ENCODE measurements at regions not wholly inside any gene's neighbourhood (a gene's known extent, or its start where the extent isn't known, plus 50 kb on each side); places are given as distances from the start of the nearest gene placed in this dataset.

GRCh38 chr7:41809529-41809939 lies 106.6 kb upstream of the INHBA start:
- no peak for DNase-seq (ENCODE audit: low read depth, low spot score)
- no peaks in the 10 kb centered on the region for H3K9me3 ChIP-seq (ENCODE audit: control insufficient read depth in 1 of 2, insufficient read depth in 1 of 2, low read depth in 1 of 2, low read length in 2 of 2)
- TF ChIP-seq REST (IDR thresholded peaks at IDR 0.05; ENCODE audit: low read depth) (no peak), MAX (IDR thresholded peaks at IDR 0.05) (no peak), SIN3A (IDR thresholded peaks at IDR 0.05; ENCODE audit: low read depth) (no peak), ZFX (IDR thresholded peaks at IDR 0.05) (no peak), TCF7L2 (IDR thresholded peaks at IDR 0.05; ENCODE audit: borderline replicate concordance, extremely low read depth, insufficient read depth, insufficient read length) (no peak), POLR2AphosphoS5 (IDR thresholded peaks at IDR 0.05; ENCODE audit: low read depth, low read length) (no peak), SP1 (IDR thresholded peaks at IDR 0.05; ENCODE audit: low read depth) (no peak), ATF3 (IDR thresholded peaks at IDR 0.05) (no peak), EGR1 (IDR thresholded peaks at IDR 0.05; ENCODE audit: low read depth) (no peak), SRF (IDR thresholded peaks at IDR 0.05; ENCODE audit: low read depth) (no peak), CBX3 (IDR thresholded peaks at IDR 0.05; ENCODE audit: low read depth) (no peak), ZBTB33 (IDR thresholded peaks at IDR 0.05; ENCODE audit: extremely low read depth, insufficient replicate concordance, low read length) (no peak), POLR2A (IDR thresholded peaks at IDR 0.05; ENCODE audit: borderline replicate concordance, extremely low read depth, insufficient read depth, insufficient read length) (no peak), CEBPB (IDR thresholded peaks at IDR 0.05; ENCODE audit: low read depth) (no peak), ZNF274 (IDR thresholded peaks at IDR 0.05; ENCODE audit: low read depth, low read length) (no peak), JUND (IDR thresholded peaks at IDR 0.05) (no peak), FOSL1 (IDR thresholded peaks at IDR 0.05; ENCODE audit: low read depth) (no peak), YY1 (IDR thresholded peaks at IDR 0.05; ENCODE audit: extremely low read depth, insufficient replicate concordance, low read depth, low read length) (no peak), ELF1 (IDR thresholded peaks at IDR 0.05; ENCODE audit: borderline replicate concordance, low read depth) (no peak), EZH2phosphoT487 (IDR thresholded peaks at IDR 0.05; ENCODE audit: borderline replicate concordance) (no peak)
- H3K4me3 ChIP-seq (replicated peaks in 1 of 2; ENCODE audit: low read depth in 1 of 2, low read length in 2 of 2) = no peak overlapping the region
- no TSS peak for BruUV-seq (replicated peaks)
- H3K36me3 ChIP-seq (ENCODE audit: control insufficient read depth in 1 of 2, insufficient read depth in 2 of 2, low read length in 2 of 2) = no peaks in the 10 kb centered on the region
- intact Hi-C loops (cut with micrococcal nuclease) = no loop called here
- ChIA-PET RAD21 (ENCODE audit: low non-redundant PET in 1 of 2, low total read pairs in 2 of 2, uncharacterized antibody in 2 of 2, unreplicated experiment in 2 of 2) (no interaction called here), CTCF (no interaction called here), POLR2A (no interaction called here)
- H3K27me3 ChIP-seq (ENCODE audit: insufficient read depth, low read length) = no peaks in the 10 kb centered on the region; the same call in 1 of the 2 replicates
- H3K9ac ChIP-seq (ENCODE audit: low read length) = no peak overlapping the region
- ATAC-seq = no peak
- no peaks in the 10 kb centered on the region for H4K20me1 ChIP-seq (ENCODE audit: insufficient read depth)
- H2AFZ ChIP-seq (ENCODE audit: low read depth, low read length, poor library complexity, severe bottlenecking) = no peak overlapping the region
- no peak overlapping the region for H3K27ac ChIP-seq (ENCODE audit: low read depth, low read length)
- H3K4me1 ChIP-seq (ENCODE audit: control insufficient read depth in 1 of 2, insufficient read depth in 2 of 2, low read length in 2 of 2) = no peaks in the 10 kb centered on the region
- H3K79me2 ChIP-seq (ENCODE audit: insufficient read depth, low read length) = no peaks in the 10 kb centered on the region
- H3K9me2 ChIP-seq (ENCODE audit: insufficient read depth) = no peaks in the 10 kb centered on the region
- no peak overlapping the region for H3K4me2 ChIP-seq (ENCODE audit: low read length)
